Breast epithelium (tissue), 3 donors: ENCODE measurements at regions not wholly inside any gene's neighbourhood (a gene's known extent, or its start where the extent isn't known, plus 50 kb on each side); places are given as distances from the start of the nearest gene placed in this dataset.

Source experiments
- POLR2A ChIP-seq: fragments of 450-650 bp; IDR thresholded peaks from one replicate; pipeline ENCODE4 v1.6.1; 2016; ENCODE audit warnings: antibody characterized with exemption, mild to moderate bottlenecking, moderate library complexity
- POLR2AphosphoS5 ChIP-seq, 3 donors: sonication (generic); formaldehyde crosslinking; IDR thresholded peaks; one replicate each; pipeline ENCODE4 v1.6.1; 2017; ENCODE audit warnings: antibody characterized with exemption in 3 of 3
- TF ChIP-seq, protein P1 (sequence below), 3 donors: fragments of 450-650 bp; IDR thresholded peaks; one replicate each; pipeline ENCODE4 v1.5.1; 2016 to 2017; ENCODE audit warnings: antibody characterized with exemption in 3 of 3, mild to moderate bottlenecking in 3 of 3, moderate library complexity in 3 of 3

DNA sequence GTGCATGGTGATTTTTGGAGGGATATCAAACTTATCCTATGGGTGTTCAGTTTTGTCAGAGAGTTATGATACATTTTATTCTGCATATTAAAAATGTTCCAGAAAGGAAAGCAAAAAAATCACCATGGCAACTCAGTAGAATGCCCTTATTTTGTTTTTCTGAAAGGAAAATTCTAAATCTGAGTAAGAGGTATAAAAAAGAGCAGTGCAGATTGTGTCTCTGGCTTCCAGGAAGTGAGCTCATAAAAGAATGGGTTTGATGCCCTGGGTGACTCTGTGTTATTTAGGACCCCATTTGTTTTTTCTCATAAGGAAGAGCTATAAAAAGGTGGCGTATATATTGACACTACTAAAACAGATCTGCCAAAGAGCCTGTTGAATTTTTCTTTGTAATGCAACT, 128.8 kb downstream of the UCHL1 start:
- TF ChIP-seq, protein P1, sequence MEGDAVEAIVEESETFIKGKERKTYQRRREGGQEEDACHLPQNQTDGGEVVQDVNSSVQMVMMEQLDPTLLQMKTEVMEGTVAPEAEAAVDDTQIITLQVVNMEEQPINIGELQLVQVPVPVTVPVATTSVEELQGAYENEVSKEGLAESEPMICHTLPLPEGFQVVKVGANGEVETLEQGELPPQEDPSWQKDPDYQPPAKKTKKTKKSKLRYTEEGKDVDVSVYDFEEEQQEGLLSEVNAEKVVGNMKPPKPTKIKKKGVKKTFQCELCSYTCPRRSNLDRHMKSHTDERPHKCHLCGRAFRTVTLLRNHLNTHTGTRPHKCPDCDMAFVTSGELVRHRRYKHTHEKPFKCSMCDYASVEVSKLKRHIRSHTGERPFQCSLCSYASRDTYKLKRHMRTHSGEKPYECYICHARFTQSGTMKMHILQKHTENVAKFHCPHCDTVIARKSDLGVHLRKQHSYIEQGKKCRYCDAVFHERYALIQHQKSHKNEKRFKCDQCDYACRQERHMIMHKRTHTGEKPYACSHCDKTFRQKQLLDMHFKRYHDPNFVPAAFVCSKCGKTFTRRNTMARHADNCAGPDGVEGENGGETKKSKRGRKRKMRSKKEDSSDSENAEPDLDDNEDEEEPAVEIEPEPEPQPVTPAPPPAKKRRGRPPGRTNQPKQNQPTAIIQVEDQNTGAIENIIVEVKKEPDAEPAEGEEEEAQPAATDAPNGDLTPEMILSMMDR (IDR thresholded peaks at IDR 0.05): no peak
- TF ChIP-seq POLR2AphosphoS5 (IDR thresholded peaks at IDR 0.05): no peak
- no peak for TF ChIP-seq POLR2A
